ENCODE measurements at regions not wholly inside any gene's neighbourhood (a gene's known extent, or its start where the extent isn't known, plus 50 kb on each side); places are given as distances from the start of the nearest gene placed in this dataset.

- TF ChIP-seq POLR2A (IDR thresholded peaks at IDR 0.05; ENCODE audit: low read depth, low read length) (no peak), POLR2AphosphoS5 (IDR thresholded peaks at IDR 0.05; ENCODE audit: low read depth, low read length) (no peak), TAF1 (IDR thresholded peaks at IDR 0.05; ENCODE audit: low read depth, low read length) (no peak), SPI1 (IDR thresholded peaks at IDR 0.05; ENCODE audit: low read depth, low read length) (no peak), POU2F2 (IDR thresholded peaks at IDR 0.05; ENCODE audit: low read depth, low read length) (no peak)
Observed at GRCh38 chr15:59924812-59925522, 79.1 kb upstream of the FOXB1 start.

All from GM12891 (cell line).